Brain microvascular endothelial cell (primary cell): ENCODE measurements at regions not wholly inside any gene's neighbourhood (a gene's known extent, or its start where the extent isn't known, plus 50 kb on each side); places are given as distances from the start of the nearest gene placed in this dataset.

Experiments
- DNase-seq: peaks from one replicate; pipeline ENCODE4 v3.0.0-alpha.2; 2020
- H3K27ac ChIP-seq: fragments of 250-450 bp; sonication (Bioruptor Pico); 2 replicates; pipeline ENCODE4 v1.5.1; 2020; ENCODE audit warnings: mild to moderate bottlenecking, moderate library complexity
- H3K27me3 ChIP-seq: fragments of 250-450 bp; sonication (Bioruptor Pico); replicated peaks from 2 replicates; pipeline ENCODE4 v1.5.1; 2020; ENCODE audit warnings: mild to moderate bottlenecking
- H3K36me3 ChIP-seq: fragments of 250-450 bp; sonication (Bioruptor Pico); replicated peaks from 2 replicates; pipeline ENCODE4 v1.5.1; 2020; ENCODE audit warnings: mild to moderate bottlenecking
- H3K4me3 ChIP-seq: 2 replicates; pipeline ENCODE4 v1.5.1; 2011; ENCODE audit warnings: low read depth, mild to moderate bottlenecking, control low read depth, low read length, moderate library complexity
- CTCF ChIP-seq: IDR thresholded peaks from 2 replicates; pipeline ENCODE4 v1.5.1; 2011; ENCODE audit warnings: low read depth, mild to moderate bottlenecking, moderate library complexity, low read length, control low read depth, inconsistent platforms; ENCODE audit errors: missing control alignments
- in situ Hi-C: cut with HindIII; loops from 2 replicates; pipeline ENCODE4 v1.10.0; 2017; ENCODE audit warnings: low sequenced_read_pairs, low pct_ligation_motif_present

- H3K27me3 ChIP-seq, result no peaks in the 10 kb centered on the region
- peak; percentile 75 for TF ChIP-seq CTCF
- in situ Hi-C loops, result no loop called here
- no peaks in the 10 kb centered on the region for H3K36me3 ChIP-seq
- no peak for DNase-seq
- no peak overlapping the region for H3K27ac ChIP-seq
- no peak overlapping the region for H3K4me3 ChIP-seq
Measured at GRCh38 chr13:87274209-87274819, 396.9 kb upstream of the SLITRK5 start.

- H3K36me3 ChIP-seq, result no peaks in the 10 kb centered on the region
- H3K27me3 ChIP-seq, result no peaks in the 10 kb centered on the region
- peak; percentile 23 for TF ChIP-seq CTCF
- in situ Hi-C loops, result no loop called here
- no peak overlapping the region for H3K27ac ChIP-seq
- H3K4me3 ChIP-seq, result no peak overlapping the region
- no peak for DNase-seq
Measured at GRCh38 chr13:87280139-87280538, 391.0 kb upstream of the SLITRK5 start.

- in situ Hi-C loops, result no loop called here
- TF ChIP-seq CTCF, result no peak
Measured at GRCh38 chr13:87287721-87288120, 383.4 kb upstream of the SLITRK5 start.

GRCh38 chr13:87295636-87296035, 375.5 kb upstream of the SLITRK5 start:
- H3K27ac ChIP-seq, result no peak overlapping the region
- DNase-seq, result no peak
- no peaks in the 10 kb centered on the region for H3K36me3 ChIP-seq
- H3K27me3 ChIP-seq, result no peaks in the 10 kb centered on the region
- H3K4me3 ChIP-seq, result no peak overlapping the region
- in situ Hi-C loops, result no loop called here
- no peak for TF ChIP-seq CTCF

More at GRCh38 chr13:87287721-87288120, 383.4 kb upstream of the SLITRK5 start:
- H3K4me3 ChIP-seq, result no peak overlapping the region
- no peak for DNase-seq
- no peaks in the 10 kb centered on the region for H3K36me3 ChIP-seq
- H3K27me3 ChIP-seq, result no peaks in the 10 kb centered on the region
- H3K27ac ChIP-seq, result no peak overlapping the region

GRCh38 chr13:87302034-87302433, 369.1 kb upstream of the SLITRK5 start:
- TF ChIP-seq CTCF, result no peak
- DNase-seq, result no peak
- H3K4me3 ChIP-seq, result no peak overlapping the region
- in situ Hi-C loops, result no loop called here
- H3K27ac ChIP-seq, result no peak overlapping the region
- no peaks in the 10 kb centered on the region for H3K36me3 ChIP-seq
- no peaks in the 10 kb centered on the region for H3K27me3 ChIP-seq

GRCh38 chr13:87302931-87303330, 368.2 kb upstream of the SLITRK5 start:
- H3K36me3 ChIP-seq, result no peaks in the 10 kb centered on the region
- no peaks in the 10 kb centered on the region for H3K27me3 ChIP-seq
- no peak for DNase-seq
- no peak overlapping the region for H3K27ac ChIP-seq
- no peak for TF ChIP-seq CTCF
- in situ Hi-C loops, result no loop called here
- H3K4me3 ChIP-seq, result no peak overlapping the region
